Panc1 (cell line): ENCODE measurements at regions not wholly inside any gene's neighbourhood (a gene's known extent, or its start where the extent isn't known, plus 50 kb on each side); places are given as distances from the start of the nearest gene placed in this dataset.

Source experiments
- ATAC-seq: fragments of 200-7000 bp; cut with Tn5 transposase; 2 replicates; pipeline ENCODE4 v1.9.1; 2020; ENCODE audit warnings: mild to moderate bottlenecking, moderate library complexity
- BruUV-seq: library from RNA; stranded (reverse); fragments of 400-500 nt; replicated peaks from 2 replicates; lab custom pipeline; 2021; lab: Mats Ljungman, UMichigan
- CTCF ChIA-PET: fragments of 300-600 bp; sonication (Branson Sonifier 250); formaldehyde crosslinking; loops from one replicate; lab custom pipeline; 2022; ENCODE audit warnings: antibody characterized with exemption; lab: Charles Lee
- POLR2A ChIA-PET: fragments of 300-600 bp; sonication (Branson Sonifier 250); formaldehyde crosslinking; loops from one replicate; lab custom pipeline; 2022; ENCODE audit warnings: antibody characterized with exemption; lab: Charles Lee
- DNase-seq: peaks from one replicate; pipeline ENCODE4 v3.0.0-alpha.2; 2010; ENCODE audit warnings: low read depth, low spot score
- H3K27ac ChIP-seq: 2 replicates; pipeline ENCODE4 v1.5.1; 2011; ENCODE audit warnings: mild to moderate bottlenecking, low read length, inconsistent platforms
- H3K27me3 ChIP-seq: fragments of 200-500 bp; sonication (Bioruptor generic); 2 replicates; pipeline ENCODE4 v1.6.0; 2014; ENCODE audit warnings: low read length, inconsistent platforms; ENCODE audit not compliant: control insufficient read depth, insufficient read depth
- H3K36me3 ChIP-seq: fragments of 200-500 bp; sonication (Bioruptor generic); 2 replicates; pipeline ENCODE4 v1.5.1; 2014; ENCODE audit warnings: inconsistent platforms, mild to moderate bottlenecking, low read length, moderate library complexity; ENCODE audit not compliant: control insufficient read depth, insufficient read depth
- H3K4me1 ChIP-seq: 2 replicates; pipeline ENCODE4 v1.5.1; 2011; ENCODE audit warnings: inconsistent platforms, mild to moderate bottlenecking, low read length, moderate library complexity; ENCODE audit not compliant: control insufficient read depth, insufficient read depth
- H3K4me3 ChIP-seq, 2 experiments: 2 replicates each; pipeline ENCODE4 v1.5.1; 2011 to 2012; ENCODE audit warnings: low read depth in 2 of 2, low read length in 2 of 2, mild to moderate bottlenecking in 2 of 2, inconsistent platforms in 1 of 2, moderate library complexity in 1 of 2
- H3K9me3 ChIP-seq: fragments of 200-500 bp; sonication (Bioruptor generic); 2 replicates; pipeline ENCODE4 v1.5.1; 2014; ENCODE audit warnings: low read depth, mild to moderate bottlenecking, inconsistent platforms, low read length, moderate library complexity; ENCODE audit not compliant: control insufficient read depth, insufficient read depth
- POLR2AphosphoS5 ChIP-seq: IDR thresholded peaks from 2 replicates; pipeline ENCODE4 v1.6.1; 2012; ENCODE audit warnings: mild to moderate bottlenecking, low read depth, low read length, moderate library complexity
- SIN3A ChIP-seq: IDR thresholded peaks from 2 replicates; pipeline ENCODE4 v1.6.1; 2012; ENCODE audit warnings: low read depth, mild to moderate bottlenecking, low read length, moderate library complexity, borderline replicate concordance; ENCODE audit not compliant: insufficient read depth
- TCF7L2 ChIP-seq: IDR thresholded peaks from 2 replicates; pipeline ENCODE4 v1.6.1; 2011; ENCODE audit warnings: mild to moderate bottlenecking, low read depth, low read length, inconsistent platforms
- in situ Hi-C: cut with HindIII; loops from 2 replicates; pipeline ENCODE4 v1.10.0; 2016; ENCODE audit warnings: low sequenced_read_pairs, low pct_unique_long_range_greater_than_20kb
- intact Hi-C: fragments of 100-400 bp; cut with micrococcal nuclease; formaldehyde crosslinking; loops from one replicate; pipeline ENCODE4 v1.10.0; 2022; ENCODE audit not compliant: unreplicated experiment
- TF ChIP-seq, protein P1 (sequence below): fragments of 450-650 bp; IDR thresholded peaks from 2 replicates; pipeline ENCODE4 v1.5.1; 2017; ENCODE audit warnings: mild to moderate bottlenecking
- TF ChIP-seq, protein P2 (sequence below), 2 experiments: IDR thresholded peaks; 2 replicates each; pipeline ENCODE4 v1.6.1; 2011 to 2012; ENCODE audit warnings: low read depth in 2 of 2, control low read depth in 1 of 2, low read length in 1 of 2, mild to moderate bottlenecking in 1 of 2, moderate library complexity in 1 of 2; ENCODE audit not compliant: insufficient read depth in 1 of 2

DNA sequence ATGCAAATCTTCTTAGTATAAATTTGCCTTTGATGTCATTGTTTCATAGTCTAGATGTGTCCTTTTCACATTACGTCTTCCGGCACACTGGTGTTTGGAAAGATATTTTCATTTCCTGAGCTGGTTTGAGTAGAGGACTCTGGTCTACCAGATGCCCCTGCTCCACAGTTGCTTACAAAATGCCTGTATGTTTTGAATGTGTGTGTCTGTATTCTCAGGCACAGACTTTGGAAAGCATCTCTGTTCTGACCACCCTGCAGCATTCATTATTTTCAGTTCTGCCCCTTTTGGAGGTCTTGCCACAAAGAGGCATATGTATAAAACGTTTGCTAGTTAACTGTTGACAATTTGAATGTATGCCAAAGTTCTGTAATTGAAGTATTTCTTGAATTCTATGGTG is 236.0 kb upstream of the GOLIM4 start:
- Histone ChIP-seq H3K4me3 (no peak overlapping the region), H3K27ac (no peak overlapping the region), H3K27me3 (no peaks in the 10 kb centered on the region), H3K36me3 (no peaks in the 10 kb centered on the region), H3K4me1 (no peaks in the 10 kb centered on the region), H3K9me3 (no peaks in the 10 kb centered on the region)
- intact Hi-C loops (no loop called here), in situ Hi-C loops (no loop called here)
- ChIA-PET POLR2A (no interaction called here), CTCF (no interaction called here)
- BruUV-seq = no TSS peak
- DNase-seq (no peak), ATAC-seq (no peak)
- TF ChIP-seq, protein P1, sequence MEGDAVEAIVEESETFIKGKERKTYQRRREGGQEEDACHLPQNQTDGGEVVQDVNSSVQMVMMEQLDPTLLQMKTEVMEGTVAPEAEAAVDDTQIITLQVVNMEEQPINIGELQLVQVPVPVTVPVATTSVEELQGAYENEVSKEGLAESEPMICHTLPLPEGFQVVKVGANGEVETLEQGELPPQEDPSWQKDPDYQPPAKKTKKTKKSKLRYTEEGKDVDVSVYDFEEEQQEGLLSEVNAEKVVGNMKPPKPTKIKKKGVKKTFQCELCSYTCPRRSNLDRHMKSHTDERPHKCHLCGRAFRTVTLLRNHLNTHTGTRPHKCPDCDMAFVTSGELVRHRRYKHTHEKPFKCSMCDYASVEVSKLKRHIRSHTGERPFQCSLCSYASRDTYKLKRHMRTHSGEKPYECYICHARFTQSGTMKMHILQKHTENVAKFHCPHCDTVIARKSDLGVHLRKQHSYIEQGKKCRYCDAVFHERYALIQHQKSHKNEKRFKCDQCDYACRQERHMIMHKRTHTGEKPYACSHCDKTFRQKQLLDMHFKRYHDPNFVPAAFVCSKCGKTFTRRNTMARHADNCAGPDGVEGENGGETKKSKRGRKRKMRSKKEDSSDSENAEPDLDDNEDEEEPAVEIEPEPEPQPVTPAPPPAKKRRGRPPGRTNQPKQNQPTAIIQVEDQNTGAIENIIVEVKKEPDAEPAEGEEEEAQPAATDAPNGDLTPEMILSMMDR = no peak
- no peak for TF ChIP-seq POLR2AphosphoS5
- TF ChIP-seq, protein P2, sequence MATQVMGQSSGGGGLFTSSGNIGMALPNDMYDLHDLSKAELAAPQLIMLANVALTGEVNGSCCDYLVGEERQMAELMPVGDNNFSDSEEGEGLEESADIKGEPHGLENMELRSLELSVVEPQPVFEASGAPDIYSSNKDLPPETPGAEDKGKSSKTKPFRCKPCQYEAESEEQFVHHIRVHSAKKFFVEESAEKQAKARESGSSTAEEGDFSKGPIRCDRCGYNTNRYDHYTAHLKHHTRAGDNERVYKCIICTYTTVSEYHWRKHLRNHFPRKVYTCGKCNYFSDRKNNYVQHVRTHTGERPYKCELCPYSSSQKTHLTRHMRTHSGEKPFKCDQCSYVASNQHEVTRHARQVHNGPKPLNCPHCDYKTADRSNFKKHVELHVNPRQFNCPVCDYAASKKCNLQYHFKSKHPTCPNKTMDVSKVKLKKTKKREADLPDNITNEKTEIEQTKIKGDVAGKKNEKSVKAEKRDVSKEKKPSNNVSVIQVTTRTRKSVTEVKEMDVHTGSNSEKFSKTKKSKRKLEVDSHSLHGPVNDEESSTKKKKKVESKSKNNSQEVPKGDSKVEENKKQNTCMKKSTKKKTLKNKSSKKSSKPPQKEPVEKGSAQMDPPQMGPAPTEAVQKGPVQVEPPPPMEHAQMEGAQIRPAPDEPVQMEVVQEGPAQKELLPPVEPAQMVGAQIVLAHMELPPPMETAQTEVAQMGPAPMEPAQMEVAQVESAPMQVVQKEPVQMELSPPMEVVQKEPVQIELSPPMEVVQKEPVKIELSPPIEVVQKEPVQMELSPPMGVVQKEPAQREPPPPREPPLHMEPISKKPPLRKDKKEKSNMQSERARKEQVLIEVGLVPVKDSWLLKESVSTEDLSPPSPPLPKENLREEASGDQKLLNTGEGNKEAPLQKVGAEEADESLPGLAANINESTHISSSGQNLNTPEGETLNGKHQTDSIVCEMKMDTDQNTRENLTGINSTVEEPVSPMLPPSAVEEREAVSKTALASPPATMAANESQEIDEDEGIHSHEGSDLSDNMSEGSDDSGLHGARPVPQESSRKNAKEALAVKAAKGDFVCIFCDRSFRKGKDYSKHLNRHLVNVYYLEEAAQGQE (IDR thresholded peaks at IDR 0.05; ENCODE audit: insufficient read depth in 1 of 2, low read depth in 2 of 2, low read length in 1 of 2) = no peak
- no peak for TF ChIP-seq TCF7L2
- TF ChIP-seq SIN3A = no peak

DNA sequence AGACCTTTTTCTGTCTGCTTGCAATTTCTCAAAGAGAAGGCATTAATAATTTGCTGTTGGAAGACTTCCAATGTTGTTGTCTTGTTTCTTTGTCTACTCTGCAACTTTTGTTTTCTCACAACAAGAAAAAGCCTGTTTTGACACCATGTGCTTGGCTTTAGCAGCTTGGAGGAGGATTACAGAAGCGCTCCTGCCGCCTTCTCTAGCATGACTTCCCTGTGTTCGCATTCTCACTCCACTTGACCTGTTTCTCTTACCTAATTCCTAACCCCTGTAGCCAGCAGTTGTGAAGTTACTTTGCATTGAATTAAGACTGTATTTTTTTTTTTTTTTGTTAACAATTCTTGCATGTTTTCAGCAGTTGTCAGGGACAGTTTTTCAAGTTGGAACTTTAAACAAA is 235.3 kb upstream of the GOLIM4 start:
- Histone ChIP-seq H3K27ac (no peak overlapping the region), H3K4me3 (no peak overlapping the region), H3K4me1 (no peaks in the 10 kb centered on the region), H3K27me3 (no peaks in the 10 kb centered on the region), H3K36me3 (no peaks in the 10 kb centered on the region), H3K9me3 (no peaks in the 10 kb centered on the region)
- intact Hi-C loops (no loop called here), in situ Hi-C loops (no loop called here)
- BruUV-seq = no TSS peak
- ATAC-seq (no peak), DNase-seq (no peak)
- ChIA-PET POLR2A (no interaction called here), CTCF (no interaction called here)
- TF ChIP-seq, protein P1 = no peak
- no peak for TF ChIP-seq SIN3A
- no peak for TF ChIP-seq POLR2AphosphoS5
- no peak for TF ChIP-seq TCF7L2
- TF ChIP-seq, protein P2 (IDR thresholded peaks at IDR 0.05; ENCODE audit: insufficient read depth in 1 of 2, low read depth in 2 of 2, low read length in 1 of 2) = no peak
